PC-9 (cell line): ENCODE measurements at regions not wholly inside any gene's neighbourhood (a gene's known extent, or its start where the extent isn't known, plus 50 kb on each side); places are given as distances from the start of the nearest gene placed in this dataset.

Experiments
- BruUV-seq: library from RNA; stranded (reverse); fragments of 400-500 nt; replicated peaks from 2 replicates; lab custom pipeline; 2021; lab: Mats Ljungman, UMichigan
- CTCF ChIA-PET: fragments of 300-600 bp; sonication (Branson Sonifier 250); formaldehyde crosslinking; loops from one replicate; lab custom pipeline; 2022; ENCODE audit warnings: antibody characterized with exemption; lab: Charles Lee
- POLR2A ChIA-PET: fragments of 300-600 bp; sonication (Branson Sonifier 250); formaldehyde crosslinking; loops from one replicate; lab custom pipeline; 2022; ENCODE audit warnings: antibody characterized with exemption; ENCODE audit not compliant: unreplicated experiment; lab: Charles Lee
- DNase-seq, 2 experiments: peaks; one replicate each; pipeline versions ENCODE4 v3.0.0 to v3.0.0-alpha.2; 2015 to 2022; ENCODE audit warnings: mixed read lengths in 1 of 2
- H2AFZ ChIP-seq: fragments of 200-600 bp; sonication (generic); 2 replicates; pipeline ENCODE4 v1.8.1; 2017; ENCODE audit warnings: antibody characterized with exemption
- H3F3A ChIP-seq: fragments of 200-600 bp; sonication (generic); 2 replicates; pipeline ENCODE4 v1.8.1; 2017; ENCODE audit warnings: antibody characterized with exemption, mild to moderate bottlenecking, low read depth; ENCODE audit not compliant: insufficient read depth
- H3K27ac ChIP-seq: fragments of 200-600 bp; sonication (generic); 2 replicates; pipeline ENCODE4 v1.6.1; 2016; ENCODE audit warnings: mixed run types
- H3K27me3 ChIP-seq: fragments of 200-600 bp; sonication (generic); 2 replicates; pipeline ENCODE4 v1.6.1; 2016; ENCODE audit warnings: low read depth, mixed run types; ENCODE audit not compliant: insufficient read depth
- H3K36me3 ChIP-seq: fragments of 200-600 bp; sonication (generic); 2 replicates; pipeline ENCODE4 v1.6.1; 2016; ENCODE audit warnings: low read depth, mixed run types
- H3K4me1 ChIP-seq: fragments of 200-600 bp; sonication (generic); replicated peaks from 2 replicates; pipeline ENCODE4 v1.6.1; 2016; ENCODE audit warnings: mixed run types; ENCODE audit not compliant: insufficient read depth
- H3K4me2 ChIP-seq: fragments of 200-600 bp; sonication (generic); 2 replicates; pipeline ENCODE4 v1.6.1; 2017; ENCODE audit warnings: mixed run types
- H3K4me3 ChIP-seq: fragments of 200-600 bp; sonication (generic); 2 replicates; pipeline ENCODE4 v1.6.1; 2016; ENCODE audit warnings: mixed run types
- H3K79me2 ChIP-seq: fragments of 200-600 bp; sonication (generic); 2 replicates; pipeline ENCODE4 v1.6.1; 2017; ENCODE audit warnings: low read depth, mixed run types
- H3K9me2 ChIP-seq: fragments of 200-600 bp; sonication (generic); 2 replicates; pipeline ENCODE4 v1.8.1; 2017; ENCODE audit warnings: mild to moderate bottlenecking; ENCODE audit not compliant: insufficient read depth
- H3K9me3 ChIP-seq: fragments of 200-600 bp; sonication (generic); 2 replicates; pipeline ENCODE4 v1.8.1; 2016; ENCODE audit warnings: low read depth; ENCODE audit not compliant: insufficient read depth
- H4K20me1 ChIP-seq: fragments of 200-600 bp; sonication (generic); 2 replicates; pipeline ENCODE4 v1.8.1; 2017; ENCODE audit not compliant: insufficient read depth
- CTCF ChIP-seq: fragments of 200-600 bp; sonication (generic); conservative IDR thresholded peaks from 2 replicates; pipeline ENCODE4 v1.6.1; 2017; ENCODE audit warnings: mixed run types, antibody characterized with exemption, mild to moderate bottlenecking, moderate library complexity
- EZH2 ChIP-seq: fragments of 200-600 bp; sonication (generic); IDR thresholded peaks from 2 replicates; pipeline ENCODE4 v1.8.0; 2017; ENCODE audit warnings: antibody characterized with exemption, low read depth
- intact Hi-C: fragments of 100-400 bp; cut with micrococcal nuclease; formaldehyde crosslinking; loops from one replicate; pipeline ENCODE4 v1.10.0; 2022; ENCODE audit not compliant: unreplicated experiment

GRCh38 chr4:175281894-175282293 is 363.7 kb downstream of the ADAM29 start:
- H4K20me1 ChIP-seq = no peaks in the 10 kb centered on the region
- H3K36me3 ChIP-seq = no peaks in the 10 kb centered on the region
- no peak for DNase-seq
- no peaks in the 10 kb centered on the region for H3K27me3 ChIP-seq
- ChIA-PET POLR2A (no interaction called here), CTCF (no interaction called here)
- H3K9me3 ChIP-seq = no peaks in the 10 kb centered on the region
- no peak overlapping the region for H3K4me3 ChIP-seq
- intact Hi-C loops = no loop called here
- H2AFZ ChIP-seq = no peak overlapping the region
- H3K27ac ChIP-seq = no peak overlapping the region
- no peak overlapping the region for H3K4me2 ChIP-seq
- H3K9me2 ChIP-seq = no peaks in the 10 kb centered on the region
- no peaks in the 10 kb centered on the region for H3F3A ChIP-seq
- H3K4me1 ChIP-seq = no peaks in the 10 kb centered on the region
- H3K79me2 ChIP-seq = no peaks in the 10 kb centered on the region
- no TSS peak for BruUV-seq
- no peak for TF ChIP-seq CTCF
- no peak for TF ChIP-seq EZH2

GRCh38 chr4:175282407-175282806 is 364.2 kb downstream of the ADAM29 start:
- Histone ChIP-seq H4K20me1 (no peaks in the 10 kb centered on the region), H3K4me3 (no peak overlapping the region), H3K27ac (no peak overlapping the region), H3K9me3 (no peaks in the 10 kb centered on the region), H3K4me2 (no peak overlapping the region), H2AFZ (no peak overlapping the region), H3K9me2 (no peaks in the 10 kb centered on the region), H3K4me1 (no peaks in the 10 kb centered on the region), H3K36me3 (no peaks in the 10 kb centered on the region), H3K27me3 (no peaks in the 10 kb centered on the region), H3K79me2 (no peaks in the 10 kb centered on the region), H3F3A (no peaks in the 10 kb centered on the region)
- CTCF ChIA-PET = no interaction called here
- BruUV-seq = no TSS peak
- POLR2A ChIA-PET = no interaction called here
- no peak for DNase-seq
- TF ChIP-seq CTCF = no peak
- no peak for TF ChIP-seq EZH2
- intact Hi-C loops = no loop called here

GRCh38 chr4:175290401-175290800 is 372.2 kb downstream of the ADAM29 start:
- no peaks in the 10 kb centered on the region for H3K9me2 ChIP-seq
- no peaks in the 10 kb centered on the region for H3F3A ChIP-seq
- ChIA-PET CTCF (no interaction called here), POLR2A (no interaction called here)
- TF ChIP-seq CTCF = no peak
- TF ChIP-seq EZH2 = no peak
- no peaks in the 10 kb centered on the region for H3K9me3 ChIP-seq
- no peaks in the 10 kb centered on the region for H3K79me2 ChIP-seq
- intact Hi-C loops = loop anchor here (2.0 kb wide), 1 partner anchor 78 kb away; no protein-coding TSS in a partner anchor
- no peaks in the 10 kb centered on the region for H4K20me1 ChIP-seq
- no peak overlapping the region for H3K4me3 ChIP-seq
- no peaks in the 10 kb centered on the region for H3K27me3 ChIP-seq
- no peak overlapping the region for H3K27ac ChIP-seq
- no peak overlapping the region for H3K4me2 ChIP-seq
- H2AFZ ChIP-seq = no peak overlapping the region
- H3K36me3 ChIP-seq = no peaks in the 10 kb centered on the region
- no peaks in the 10 kb centered on the region for H3K4me1 ChIP-seq
- DNase-seq = no peak
- no TSS peak for BruUV-seq
